ENCODE measurements at regions not wholly inside any gene's neighbourhood (a gene's known extent, or its start where the extent isn't known, plus 50 kb on each side); places are given as distances from the start of the nearest gene placed in this dataset.

GRCh38 chr20:1711266-1711665 is 53.7 kb upstream of the SIRPG start:
- Histone ChIP-seq H3K9me3 (no peaks in the 10 kb centered on the region), H3K36me3 (no peaks in the 10 kb centered on the region), H3K27ac (no peak overlapping the region), H3K4me3 (no peak overlapping the region), H3K4me1 (no peaks in the 10 kb centered on the region), H3K27me3 (peaks cover 0 to 10% (median 0%) of the 10 kb centered on the region in 4 donors)
- ATAC-seq (no peak), DNase-seq (no peak), FAIRE-seq (no peak)
- intact Hi-C loops (cut with DNase I): no loop called here
- 62 to 85% methylated on average over 11 of the region's 11 CpGs for WGBS, 2 donors
- TF ChIP-seq, protein P1, sequence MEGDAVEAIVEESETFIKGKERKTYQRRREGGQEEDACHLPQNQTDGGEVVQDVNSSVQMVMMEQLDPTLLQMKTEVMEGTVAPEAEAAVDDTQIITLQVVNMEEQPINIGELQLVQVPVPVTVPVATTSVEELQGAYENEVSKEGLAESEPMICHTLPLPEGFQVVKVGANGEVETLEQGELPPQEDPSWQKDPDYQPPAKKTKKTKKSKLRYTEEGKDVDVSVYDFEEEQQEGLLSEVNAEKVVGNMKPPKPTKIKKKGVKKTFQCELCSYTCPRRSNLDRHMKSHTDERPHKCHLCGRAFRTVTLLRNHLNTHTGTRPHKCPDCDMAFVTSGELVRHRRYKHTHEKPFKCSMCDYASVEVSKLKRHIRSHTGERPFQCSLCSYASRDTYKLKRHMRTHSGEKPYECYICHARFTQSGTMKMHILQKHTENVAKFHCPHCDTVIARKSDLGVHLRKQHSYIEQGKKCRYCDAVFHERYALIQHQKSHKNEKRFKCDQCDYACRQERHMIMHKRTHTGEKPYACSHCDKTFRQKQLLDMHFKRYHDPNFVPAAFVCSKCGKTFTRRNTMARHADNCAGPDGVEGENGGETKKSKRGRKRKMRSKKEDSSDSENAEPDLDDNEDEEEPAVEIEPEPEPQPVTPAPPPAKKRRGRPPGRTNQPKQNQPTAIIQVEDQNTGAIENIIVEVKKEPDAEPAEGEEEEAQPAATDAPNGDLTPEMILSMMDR (IDR thresholded peaks at IDR 0.05): no peak

DNA sequence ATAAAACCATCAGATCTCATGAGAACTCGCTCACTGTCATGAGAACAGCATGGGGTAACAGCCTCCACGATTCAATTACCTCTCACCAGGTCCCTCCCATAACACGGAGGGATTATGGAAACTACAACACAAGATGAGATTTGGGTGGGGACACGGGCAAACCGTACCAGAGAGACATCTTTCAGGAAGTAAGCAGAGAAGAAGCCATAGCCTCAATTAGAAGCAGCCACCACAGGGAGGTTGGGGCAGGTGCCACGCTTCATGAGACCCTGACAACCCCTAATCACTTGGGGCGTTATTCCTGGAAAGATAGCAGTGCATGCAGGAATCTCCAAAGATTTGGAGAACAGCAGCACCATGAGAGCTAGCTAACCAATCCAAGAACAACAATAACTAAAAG is 52.9 kb upstream of the SIRPG start:
- ATAC-seq (no peak), DNase-seq (no peak), FAIRE-seq (no peak)
- WGBS, 2 donors: 43 to 48% methylated on average over 7 of the region's 7 CpGs
- H3K9me3 ChIP-seq: no peaks in the 10 kb centered on the region
- no peak overlapping the region for H3K27ac ChIP-seq
- TF ChIP-seq, protein P1 (IDR thresholded peaks at IDR 0.05): no peak
- peaks cover 0 to 10% (median 0%) of the 10 kb centered on the region in 4 donors for H3K27me3 ChIP-seq
- intact Hi-C loops (cut with DNase I): no loop called here
- no peaks in the 10 kb centered on the region for H3K36me3 ChIP-seq
- no peaks in the 10 kb centered on the region for H3K4me1 ChIP-seq
- H3K4me3 ChIP-seq: no peak overlapping the region

GRCh38 chr20:1707588-1708449 is 50.2 kb upstream of the SIRPG start:
- no peak for ATAC-seq
- DNase-seq: no peak
- 40 to 52% methylated on average over 6 of the region's 6 CpGs for WGBS, 2 donors

More at GRCh38 chr20:1707588-1708449, 50.2 kb upstream of the SIRPG start:
- Histone ChIP-seq H3K4me3 (no peak overlapping the region), H3K27me3 (peaks cover 0 to 10% (median 0%) of the 10 kb centered on the region in 4 donors), H3K4me1 (no peaks in the 10 kb centered on the region), H3K36me3 (no peaks in the 10 kb centered on the region), H3K27ac (no peak overlapping the region), H3K9me3 (no peaks in the 10 kb centered on the region)
- intact Hi-C loops (cut with DNase I): no loop called here
- FAIRE-seq: no peak
- TF ChIP-seq, protein P1 (IDR thresholded peaks at IDR 0.05): no peak

All from pancreas (tissue), 10 donors.